GM19452 (cell line): ENCODE measurements at regions not wholly inside any gene's neighbourhood (a gene's known extent, or its start where the extent isn't known, plus 50 kb on each side); places are given as distances from the start of the nearest gene placed in this dataset.
"Not testable (repeated sequence)": the region's sequence is repeated elsewhere in the genome, so short reads cannot be mapped to it uniquely, and the experiment has no call there.

Experiments
- ATAC-seq: cut with Tn5 transposase; IDR thresholded peaks from one replicate; pipeline ENCODE4 v1.9.1; 2021; ENCODE audit not compliant: unreplicated experiment

GRCh38 chr9:110081395-110081794, 126.6 kb downstream of the C9orf152 start:
- no peak for ATAC-seq

- ATAC-seq, result no peak
Observed at GRCh38 chr9:110083866-110084265, 124.1 kb downstream of the C9orf152 start.

GRCh38 chr9:110086537-110086936, 121.4 kb downstream of the C9orf152 start:
- no peak for ATAC-seq

- ATAC-seq, result no peak
Observed at GRCh38 chr9:110087605-110088004, 120.4 kb downstream of the C9orf152 start.

GRCh38 chr9:110088099-110088498, 119.9 kb downstream of the C9orf152 start:
- no peak for ATAC-seq

- ATAC-seq, result no peak
Observed at GRCh38 chr9:110089681-110090370, 118.1 kb downstream of the C9orf152 start.

- no peak for ATAC-seq
Observed at GRCh38 chr9:110092792-110093191, 115.2 kb downstream of the C9orf152 start.

- ATAC-seq, result no peak
Observed at GRCh38 chr9:110093417-110093816, 114.5 kb downstream of the C9orf152 start.

- no peak for ATAC-seq
Observed at GRCh38 chr9:110093871-110094270, 114.1 kb downstream of the C9orf152 start.

- no peak for ATAC-seq
Observed at GRCh38 chr9:110095161-110095595, 112.8 kb downstream of the C9orf152 start.

GRCh38 chr9:110095776-110096175, 112.2 kb downstream of the C9orf152 start:
- no peak for ATAC-seq

GRCh38 chr9:110096674-110097073, 111.3 kb downstream of the C9orf152 start:
- ATAC-seq, result not testable (repeated sequence)

- ATAC-seq, result no peak
Observed at GRCh38 chr9:110099236-110100095, 108.5 kb downstream of the C9orf152 start.

GRCh38 chr9:110101531-110102161, 106.3 kb downstream of the C9orf152 start:
- peak; percentile 90 for ATAC-seq

- no peak for ATAC-seq
Observed at GRCh38 chr9:110103257-110103656, 104.7 kb downstream of the C9orf152 start.

GRCh38 chr9:110104261-110104809, 103.6 kb downstream of the C9orf152 start:
- no peak for ATAC-seq

GRCh38 chr9:110105107-110105506, 102.9 kb downstream of the C9orf152 start:
- ATAC-seq, result no peak

- no peak for ATAC-seq
Observed at GRCh38 chr9:110106661-110107060, 101.3 kb downstream of the C9orf152 start.

GRCh38 chr9:110109333-110110092, 98.4 kb downstream of the C9orf152 start:
- ATAC-seq, result no peak

- ATAC-seq, result no peak
Observed at GRCh38 chr9:110110154-110110553, 97.8 kb downstream of the C9orf152 start.

- no peak for ATAC-seq
Observed at GRCh38 chr9:110111868-110112267, 96.1 kb downstream of the C9orf152 start.
